ENCODE measurements at regions not wholly inside any gene's neighbourhood (a gene's known extent, or its start where the extent isn't known, plus 50 kb on each side); places are given as distances from the start of the nearest gene placed in this dataset.

GRCh38 chr6:50990750-50991446 lies 172.2 kb downstream of the TFAP2B start:
- H3K4me1 ChIP-seq (ENCODE audit: control insufficient read depth, insufficient read depth, low read length) = no peaks in the 10 kb centered on the region
- no peak overlapping the region for H3K4me2 ChIP-seq (ENCODE audit: control insufficient read depth, insufficient read depth)
- ChIA-PET POLR2A (no interaction called here), SMC1A (ENCODE audit: uncharacterized antibody, unreplicated experiment) (interaction anchor here (0.9 kb wide), 1 partner anchor 12 kb away, joined by 4 read pairs; no protein-coding TSS in a partner anchor), CTCF (interaction anchor here (0.6 kb wide), 1 partner anchor 1093 kb away, joined by 3 read pairs; no protein-coding TSS in a partner anchor), RAD21 (ENCODE audit: unreplicated experiment) (no interaction called here)
- BruUV-seq (replicated peaks) = no TSS peak
- H3K4me3 ChIP-seq = no peak overlapping the region
- H3K27me3 ChIP-seq (replicated peaks in 1 of 2; ENCODE audit: control insufficient read depth in 2 of 2, insufficient read depth in 2 of 2, low read length in 1 of 2) = no peaks in the 10 kb centered on the region
- no peaks in the 10 kb centered on the region for H3K9me3 ChIP-seq (replicated peaks; ENCODE audit: control insufficient read depth, insufficient read depth, low read length)
- in situ Hi-C loops (cut with MboI) = no loop called here
- WGBS (ENCODE audit: insufficient coverage, insufficient replicate concordance, low lambda C conversion rate, missing lambda C conversion rate) = 41% methylated on average over 7 of the region's 7 CpGs
- H3K9ac ChIP-seq (ENCODE audit: control insufficient read depth, insufficient read depth, low read length) = no peak overlapping the region
- FAIRE-seq (no peak), ATAC-seq (no peak), DNase-seq (ENCODE audit: low read depth, low spot score) (no peak)
- no peaks in the 10 kb centered on the region for H3K36me3 ChIP-seq (ENCODE audit: control insufficient read depth in 2 of 2, insufficient read depth in 2 of 2, low read length in 1 of 2)
- no peaks in the 10 kb centered on the region for H3K79me2 ChIP-seq (ENCODE audit: control insufficient read depth, insufficient read depth, low read length)
- no peaks in the 10 kb centered on the region for H4K20me1 ChIP-seq (ENCODE audit: control insufficient read depth, insufficient read depth)
- no peak overlapping the region for H2AFZ ChIP-seq (ENCODE audit: control insufficient read depth, low read depth, low read length)
- H3K27ac ChIP-seq (ENCODE audit: control insufficient read depth, insufficient read depth) = no peak overlapping the region
- intact Hi-C loops (cut with micrococcal nuclease; ENCODE audit: unreplicated experiment) = no loop called here
- TF ChIP-seq, protein P1, sequence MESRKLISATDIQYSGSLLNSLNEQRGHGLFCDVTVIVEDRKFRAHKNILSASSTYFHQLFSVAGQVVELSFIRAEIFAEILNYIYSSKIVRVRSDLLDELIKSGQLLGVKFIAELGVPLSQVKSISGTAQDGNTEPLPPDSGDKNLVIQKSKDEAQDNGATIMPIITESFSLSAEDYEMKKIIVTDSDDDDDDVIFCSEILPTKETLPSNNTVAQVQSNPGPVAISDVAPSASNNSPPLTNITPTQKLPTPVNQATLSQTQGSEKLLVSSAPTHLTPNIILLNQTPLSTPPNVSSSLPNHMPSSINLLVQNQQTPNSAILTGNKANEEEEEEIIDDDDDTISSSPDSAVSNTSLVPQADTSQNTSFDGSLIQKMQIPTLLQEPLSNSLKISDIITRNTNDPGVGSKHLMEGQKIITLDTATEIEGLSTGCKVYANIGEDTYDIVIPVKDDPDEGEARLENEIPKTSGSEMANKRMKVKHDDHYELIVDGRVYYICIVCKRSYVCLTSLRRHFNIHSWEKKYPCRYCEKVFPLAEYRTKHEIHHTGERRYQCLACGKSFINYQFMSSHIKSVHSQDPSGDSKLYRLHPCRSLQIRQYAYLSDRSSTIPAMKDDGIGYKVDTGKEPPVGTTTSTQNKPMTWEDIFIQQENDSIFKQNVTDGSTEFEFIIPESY (IDR thresholded peaks at IDR 0.05) = no peak
- TF ChIP-seq MYC (IDR thresholded peaks at IDR 0.05; ENCODE audit: insufficient read depth, insufficient read length, insufficient replicate concordance, low read length, severe bottlenecking) (no peak), RFX5 (IDR thresholded peaks at IDR 0.05; ENCODE audit: low read depth, low read length) (no peak), EED (IDR thresholded peaks at IDR 0.05; ENCODE audit: low read depth) (no peak), BRCA1 (IDR thresholded peaks at IDR 0.05; ENCODE audit: low read depth, low read length) (no peak), BMI1 (IDR thresholded peaks at IDR 0.05; ENCODE audit: borderline replicate concordance) (no peak), ESRRA (IDR thresholded peaks at IDR 0.05; ENCODE audit: low read length) (no peak), FOXM1 (IDR thresholded peaks at IDR 0.05; ENCODE audit: low read depth, low read length) (no peak), LARP7 (IDR thresholded peaks at IDR 0.05) (no peak), SPI1 (IDR thresholded peaks at IDR 0.05; ENCODE audit: borderline replicate concordance, insufficient read depth, low read depth, low read length) (no peak), PAX8 (IDR thresholded peaks at IDR 0.05) (no peak), MXI1 (IDR thresholded peaks at IDR 0.05; ENCODE audit: low read depth, low read length) (no peak), PRDM15 (CRISPR knock-in tag; IDR thresholded peaks at IDR 0.05) (no peak), RUNX3 (IDR thresholded peaks at IDR 0.05; ENCODE audit: low read length) (no peak)
- TF ChIP-seq, protein P2, sequence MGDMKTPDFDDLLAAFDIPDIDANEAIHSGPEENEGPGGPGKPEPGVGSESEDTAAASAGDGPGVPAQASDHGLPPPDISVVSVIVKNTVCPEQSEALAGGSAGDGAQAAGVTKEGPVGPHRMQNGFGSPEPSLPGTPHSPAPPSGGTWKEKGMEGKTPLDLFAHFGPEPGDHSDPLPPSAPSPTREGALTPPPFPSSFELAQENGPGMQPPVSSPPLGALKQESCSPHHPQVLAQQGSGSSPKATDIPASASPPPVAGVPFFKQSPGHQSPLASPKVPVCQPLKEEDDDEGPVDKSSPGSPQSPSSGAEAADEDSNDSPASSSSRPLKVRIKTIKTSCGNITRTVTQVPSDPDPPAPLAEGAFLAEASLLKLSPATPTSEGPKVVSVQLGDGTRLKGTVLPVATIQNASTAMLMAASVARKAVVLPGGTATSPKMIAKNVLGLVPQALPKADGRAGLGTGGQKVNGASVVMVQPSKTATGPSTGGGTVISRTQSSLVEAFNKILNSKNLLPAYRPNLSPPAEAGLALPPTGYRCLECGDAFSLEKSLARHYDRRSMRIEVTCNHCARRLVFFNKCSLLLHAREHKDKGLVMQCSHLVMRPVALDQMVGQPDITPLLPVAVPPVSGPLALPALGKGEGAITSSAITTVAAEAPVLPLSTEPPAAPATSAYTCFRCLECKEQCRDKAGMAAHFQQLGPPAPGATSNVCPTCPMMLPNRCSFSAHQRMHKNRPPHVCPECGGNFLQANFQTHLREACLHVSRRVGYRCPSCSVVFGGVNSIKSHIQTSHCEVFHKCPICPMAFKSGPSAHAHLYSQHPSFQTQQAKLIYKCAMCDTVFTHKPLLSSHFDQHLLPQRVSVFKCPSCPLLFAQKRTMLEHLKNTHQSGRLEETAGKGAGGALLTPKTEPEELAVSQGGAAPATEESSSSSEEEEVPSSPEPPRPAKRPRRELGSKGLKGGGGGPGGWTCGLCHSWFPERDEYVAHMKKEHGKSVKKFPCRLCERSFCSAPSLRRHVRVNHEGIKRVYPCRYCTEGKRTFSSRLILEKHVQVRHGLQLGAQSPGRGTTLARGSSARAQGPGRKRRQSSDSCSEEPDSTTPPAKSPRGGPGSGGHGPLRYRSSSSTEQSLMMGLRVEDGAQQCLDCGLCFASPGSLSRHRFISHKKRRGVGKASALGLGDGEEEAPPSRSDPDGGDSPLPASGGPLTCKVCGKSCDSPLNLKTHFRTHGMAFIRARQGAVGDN (IDR thresholded peaks at IDR 0.05) = no peak

Data from GM12878 (cell line).